Uterus (tissue), 2 donors: ENCODE measurements at regions not wholly inside any gene's neighbourhood (a gene's known extent, or its start where the extent isn't known, plus 50 kb on each side); places are given as distances from the start of the nearest gene placed in this dataset.

Experiments used
- CTCF ChIP-seq, 4 experiments: fragments of 200-600 bp in 2 of 4; fragments of 450-650 bp in 2 of 4; sonication (generic) in 2 of 4; IDR thresholded peaks; one replicate each; pipeline ENCODE4 v1.5.1; 2016 to 2019; ENCODE audit warnings: antibody characterized with exemption in 4 of 4, mild to moderate bottlenecking in 2 of 4, moderate library complexity in 1 of 4
- POLR2A ChIP-seq, 2 donors: fragments of 450-650 bp; IDR thresholded peaks; one replicate each; pipeline ENCODE4 v1.6.1; 2016; ENCODE audit warnings: antibody characterized with exemption in 2 of 2, mild to moderate bottlenecking in 1 of 2, moderate library complexity in 1 of 2

- TF ChIP-seq POLR2A (IDR thresholded peaks at IDR 0.05) (no peak), CTCF (IDR thresholded peaks at IDR 0.05) (no peak)
These were observed 788.5 kb downstream of the C6orf118 start for GRCh38 chr6:164520916-164521315.
